Activated naive CD8-positive, alpha-beta T cell treated with anti-CD3 and anti-CD28 coated beads, Interleukin-2, amount 10 ng/mL, durations not matched to agents 7 days and 5 days (primary cell): ENCODE measurements at regions not wholly inside any gene's neighbourhood (a gene's known extent, or its start where the extent isn't known, plus 50 kb on each side); places are given as distances from the start of the nearest gene placed in this dataset.

ENCODE experiments used
- ATAC-seq: fragments of 150-1000 bp; cut with Tn5 transposase; one replicate; pipeline ENCODE4 v1.10.0; 2021; ENCODE audit warnings: low read depth, moderate library complexity
- POLR2A ChIA-PET: fragments of 350-600 bp; sonication (Branson Sonifier 250); formaldehyde crosslinking; loops from one replicate; lab custom pipeline; 2021; ENCODE audit warnings: antibody characterized with exemption; lab: Charles Lee
- DNase-seq: peaks from one replicate; pipeline ENCODE4 v3.0.0; 2021
- H3K27ac Mint-ChIP-seq: one replicate; pipeline ENCODE4 v1.8.0; 2022; ENCODE audit warnings: mild to moderate bottlenecking, mixed read lengths
- H3K27me3 Mint-ChIP-seq: one replicate; pipeline ENCODE4 v1.8.0; 2022; ENCODE audit warnings: mild to moderate bottlenecking, moderate library complexity, mixed read lengths
- H3K36me3 Mint-ChIP-seq: one replicate; pipeline ENCODE4 v1.8.0; 2021; ENCODE audit warnings: mild to moderate bottlenecking, mixed read lengths
- H3K4me1 Mint-ChIP-seq: one replicate; pipeline ENCODE4 v1.8.0; 2021; ENCODE audit warnings: mixed read lengths
- H3K4me3 Mint-ChIP-seq: one replicate; pipeline ENCODE4 v1.8.0; 2022; ENCODE audit warnings: mild to moderate bottlenecking, moderate library complexity, mixed read lengths
- H3K9me3 Mint-ChIP-seq: one replicate; pipeline ENCODE4 v1.8.0; 2021; ENCODE audit warnings: mixed read lengths

DNA sequence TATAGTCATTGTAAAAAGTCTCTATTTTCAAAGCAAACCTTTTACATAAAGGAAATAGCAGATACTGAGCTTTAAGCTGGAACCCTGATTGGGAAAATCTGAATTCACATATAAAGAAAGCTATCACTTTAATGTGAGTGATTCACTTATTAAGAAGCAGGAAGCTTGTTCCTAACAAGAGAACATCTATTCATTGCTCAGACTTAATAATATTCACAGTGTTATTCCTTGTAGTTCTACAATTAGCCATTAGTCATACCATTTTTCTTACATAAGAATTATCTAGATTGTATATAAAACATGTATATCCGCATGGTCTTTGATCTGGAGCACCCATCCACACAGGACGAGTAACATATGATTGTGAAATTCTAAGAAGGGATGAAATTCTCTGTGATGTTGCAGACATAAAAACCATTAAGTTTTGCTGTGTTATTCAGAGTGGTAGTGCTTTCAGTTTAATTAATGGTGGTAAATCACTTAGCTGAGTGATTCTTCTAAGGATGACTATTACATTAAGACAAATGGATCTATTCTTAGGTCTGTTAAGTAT is 71.1 kb upstream of the FOXQ1 start:
- Mint-ChIP-seq H3K4me3 (no peak overlapping the region), H3K27me3 (peaks cover 7% of the 10 kb centered on the region), H3K27ac (no peak overlapping the region), H3K4me1 (no peaks in the 10 kb centered on the region), H3K36me3 (no peaks in the 10 kb centered on the region), H3K9me3 (no peaks in the 10 kb centered on the region)
- POLR2A ChIA-PET: no interaction called here
- ATAC-seq (no peak), DNase-seq (no peak)

DNA sequence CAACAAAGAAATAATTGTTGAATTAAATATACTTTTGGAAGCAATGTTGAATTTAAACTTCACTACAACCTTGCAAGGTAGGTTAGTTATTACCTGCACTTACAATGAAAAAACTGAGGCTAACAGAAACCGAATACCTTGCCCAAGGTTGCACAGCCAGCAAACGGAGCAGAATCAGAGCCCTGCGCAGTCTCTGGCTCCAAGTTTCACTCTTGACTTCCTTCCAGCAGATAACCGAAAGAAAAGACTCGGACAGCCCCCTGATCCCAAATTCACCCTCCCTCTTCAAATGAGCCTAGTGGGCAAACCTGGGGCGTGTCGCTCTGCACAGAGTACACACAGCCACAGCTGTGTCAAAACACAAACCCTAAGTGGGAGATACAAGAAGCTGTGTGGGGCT is 72.1 kb upstream of the FOXQ1 start:
- Mint-ChIP-seq H3K27ac (no peak overlapping the region), H3K27me3 (peaks cover 7% of the 10 kb centered on the region), H3K4me1 (no peaks in the 10 kb centered on the region), H3K9me3 (no peaks in the 10 kb centered on the region), H3K36me3 (no peaks in the 10 kb centered on the region), H3K4me3 (no peak overlapping the region)
- ATAC-seq (no peak), DNase-seq (no peak)
- POLR2A ChIA-PET: no interaction called here

DNA sequence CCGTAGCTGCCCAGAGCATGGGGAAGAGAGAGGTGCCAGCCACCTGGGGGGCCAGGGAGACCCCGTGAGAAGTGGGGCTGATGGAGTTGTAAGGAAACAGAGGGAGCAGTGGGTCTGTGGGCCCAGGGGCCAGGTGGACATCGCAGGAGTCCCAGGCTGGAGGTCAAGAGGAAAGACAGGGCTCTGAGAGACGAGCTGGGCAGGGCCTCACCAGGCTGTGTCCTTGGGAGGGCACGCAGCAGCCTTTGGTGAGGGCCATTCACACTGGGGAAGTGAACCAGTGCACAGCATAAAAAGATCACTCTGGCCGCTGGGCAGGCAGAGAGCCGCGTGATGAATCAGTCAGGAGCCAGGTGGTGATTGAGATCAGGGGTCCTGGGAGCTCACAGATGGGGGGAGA is 73.9 kb upstream of the FOXQ1 start:
- H3K9me3 Mint-ChIP-seq: no peaks in the 10 kb centered on the region
- H3K36me3 Mint-ChIP-seq: no peaks in the 10 kb centered on the region
- POLR2A ChIA-PET: no interaction called here
- H3K27me3 Mint-ChIP-seq: peaks cover 8% of the 10 kb centered on the region
- ATAC-seq (no peak), DNase-seq (no peak)
- no peak overlapping the region for H3K27ac Mint-ChIP-seq
- no peaks in the 10 kb centered on the region for H3K4me1 Mint-ChIP-seq
- H3K4me3 Mint-ChIP-seq: no peak overlapping the region

DNA sequence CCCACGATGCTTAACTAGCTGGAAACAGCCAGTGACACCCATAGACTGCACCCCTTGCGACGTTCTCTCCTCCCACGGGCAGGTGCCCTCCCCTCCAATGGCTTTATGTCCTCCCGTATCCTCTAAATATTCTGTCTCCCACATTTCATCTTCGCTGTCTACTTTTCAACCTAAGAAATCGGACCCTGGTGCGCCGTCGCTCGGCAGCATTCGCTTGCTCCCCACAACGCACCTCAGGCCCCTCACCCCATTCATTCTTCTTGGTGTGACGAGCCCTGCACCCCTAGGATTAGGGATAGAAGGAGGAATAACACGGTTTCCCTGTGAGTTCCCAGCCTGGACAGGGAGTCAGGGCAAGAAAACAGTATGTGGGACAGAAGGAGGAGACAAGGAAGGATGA is 74.3 kb upstream of the FOXQ1 start:
- no peak for ATAC-seq
- H3K4me1 Mint-ChIP-seq: no peaks in the 10 kb centered on the region
- H3K27ac Mint-ChIP-seq: no peak overlapping the region
- POLR2A ChIA-PET: no interaction called here
- no peaks in the 10 kb centered on the region for H3K9me3 Mint-ChIP-seq
- H3K27me3 Mint-ChIP-seq: peaks cover 8% of the 10 kb centered on the region
- H3K4me3 Mint-ChIP-seq: no peak overlapping the region
- H3K36me3 Mint-ChIP-seq: no peaks in the 10 kb centered on the region
- DNase-seq: no peak

DNA sequence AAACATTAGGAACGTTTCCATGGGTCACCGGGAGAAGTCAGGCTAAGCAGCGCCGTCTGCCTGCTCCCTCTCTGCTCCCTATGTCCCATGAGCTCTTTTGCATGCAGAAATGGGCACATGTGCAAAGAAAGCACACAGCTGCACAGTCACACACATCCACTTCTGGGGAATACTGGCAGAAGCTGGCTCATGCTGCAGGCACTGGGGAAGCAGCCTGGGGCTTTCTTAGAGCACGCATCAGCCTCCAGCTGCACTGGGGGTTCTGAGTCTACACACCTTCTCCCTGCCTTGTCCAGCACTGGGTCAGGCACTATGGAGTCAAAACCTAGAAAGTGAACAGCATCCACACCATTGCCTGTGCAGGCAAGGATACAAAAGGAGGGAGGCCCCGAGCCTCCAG is 76.1 kb upstream of the FOXQ1 start:
- no peaks in the 10 kb centered on the region for H3K36me3 Mint-ChIP-seq
- no peaks in the 10 kb centered on the region for H3K4me1 Mint-ChIP-seq
- peaks cover 9% of the 10 kb centered on the region for H3K27me3 Mint-ChIP-seq
- H3K9me3 Mint-ChIP-seq: no peaks in the 10 kb centered on the region
- DNase-seq (no peak), ATAC-seq (no peak)
- no peak overlapping the region for H3K4me3 Mint-ChIP-seq
- no peak overlapping the region for H3K27ac Mint-ChIP-seq
- POLR2A ChIA-PET: no interaction called here

DNA sequence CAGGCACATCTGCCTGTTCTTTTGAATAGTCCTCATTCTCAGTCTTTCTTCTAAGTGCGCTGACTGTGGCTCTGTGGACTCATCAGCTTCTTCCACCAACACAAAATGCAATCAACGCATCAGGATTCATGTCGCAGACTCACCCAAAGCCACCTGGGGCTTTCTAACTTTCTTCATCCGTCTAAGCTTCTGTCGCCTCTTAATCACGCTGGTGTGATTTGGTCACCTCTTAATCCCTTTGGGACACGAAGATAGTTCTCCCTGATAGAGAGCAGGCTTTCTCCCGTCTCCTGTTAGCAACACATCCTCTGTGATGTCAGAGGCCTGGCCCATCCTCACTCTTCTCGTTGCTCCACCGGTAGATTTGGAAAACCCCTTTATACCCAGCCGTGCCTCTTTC is 78.0 kb upstream of the FOXQ1 start:
- Mint-ChIP-seq H3K36me3 (no peaks in the 10 kb centered on the region), H3K4me1 (no peaks in the 10 kb centered on the region), H3K9me3 (no peaks in the 10 kb centered on the region), H3K27ac (no peak overlapping the region), H3K4me3 (no peak overlapping the region), H3K27me3 (peaks cover 10% of the 10 kb centered on the region)
- POLR2A ChIA-PET: no interaction called here
- DNase-seq: no peak
- ATAC-seq: no peak

DNA sequence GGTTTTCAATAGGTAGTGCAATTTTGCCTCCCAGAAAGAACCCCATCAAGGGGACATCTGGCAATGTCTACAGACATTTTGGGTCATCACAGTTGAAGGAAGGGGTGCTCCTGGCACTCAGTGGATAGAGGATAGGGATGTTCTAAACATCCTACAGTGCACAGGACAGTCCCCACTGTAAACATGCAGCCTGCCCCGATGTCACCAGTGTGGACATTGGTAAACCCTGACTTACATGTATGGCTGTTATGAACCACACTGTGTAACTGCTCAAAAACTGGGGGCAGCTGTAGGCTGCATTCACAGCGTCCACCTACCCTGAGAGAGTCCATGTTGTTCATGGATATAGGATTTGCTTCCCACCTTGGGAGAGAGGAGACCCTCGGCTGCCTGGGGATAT is 79.3 kb upstream of the FOXQ1 start:
- no peak for DNase-seq
- peaks cover 8% of the 10 kb centered on the region for H3K27me3 Mint-ChIP-seq
- no peaks in the 10 kb centered on the region for H3K9me3 Mint-ChIP-seq
- POLR2A ChIA-PET: no interaction called here
- H3K4me1 Mint-ChIP-seq: no peaks in the 10 kb centered on the region
- no peaks in the 10 kb centered on the region for H3K36me3 Mint-ChIP-seq
- H3K4me3 Mint-ChIP-seq: no peak overlapping the region
- no peak for ATAC-seq
- H3K27ac Mint-ChIP-seq: no peak overlapping the region

DNA sequence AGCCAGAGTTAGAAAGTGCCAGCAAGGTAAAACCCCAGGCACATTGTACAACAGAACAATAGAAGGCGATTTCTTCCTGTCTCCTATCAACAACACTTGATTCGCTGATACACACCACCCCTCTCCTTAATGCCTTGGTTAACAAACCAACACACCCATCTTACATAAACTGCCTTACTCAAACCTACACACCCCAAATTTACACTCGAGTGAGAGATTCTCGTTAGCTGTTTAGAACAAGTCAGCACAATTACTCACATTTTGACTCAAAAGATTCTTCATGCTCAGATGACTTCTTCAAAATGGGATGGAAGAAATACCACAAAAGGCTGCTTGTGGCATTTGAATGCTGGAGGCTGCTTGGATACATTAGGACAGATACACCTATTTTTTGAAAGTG is 80.0 kb upstream of the FOXQ1 start:
- Mint-ChIP-seq H3K4me3 (no peak overlapping the region), H3K9me3 (no peaks in the 10 kb centered on the region), H3K27me3 (peaks cover 7% of the 10 kb centered on the region), H3K27ac (no peak overlapping the region), H3K4me1 (no peaks in the 10 kb centered on the region), H3K36me3 (no peaks in the 10 kb centered on the region)
- ATAC-seq: no peak
- POLR2A ChIA-PET: no interaction called here
- DNase-seq: no peak

DNA sequence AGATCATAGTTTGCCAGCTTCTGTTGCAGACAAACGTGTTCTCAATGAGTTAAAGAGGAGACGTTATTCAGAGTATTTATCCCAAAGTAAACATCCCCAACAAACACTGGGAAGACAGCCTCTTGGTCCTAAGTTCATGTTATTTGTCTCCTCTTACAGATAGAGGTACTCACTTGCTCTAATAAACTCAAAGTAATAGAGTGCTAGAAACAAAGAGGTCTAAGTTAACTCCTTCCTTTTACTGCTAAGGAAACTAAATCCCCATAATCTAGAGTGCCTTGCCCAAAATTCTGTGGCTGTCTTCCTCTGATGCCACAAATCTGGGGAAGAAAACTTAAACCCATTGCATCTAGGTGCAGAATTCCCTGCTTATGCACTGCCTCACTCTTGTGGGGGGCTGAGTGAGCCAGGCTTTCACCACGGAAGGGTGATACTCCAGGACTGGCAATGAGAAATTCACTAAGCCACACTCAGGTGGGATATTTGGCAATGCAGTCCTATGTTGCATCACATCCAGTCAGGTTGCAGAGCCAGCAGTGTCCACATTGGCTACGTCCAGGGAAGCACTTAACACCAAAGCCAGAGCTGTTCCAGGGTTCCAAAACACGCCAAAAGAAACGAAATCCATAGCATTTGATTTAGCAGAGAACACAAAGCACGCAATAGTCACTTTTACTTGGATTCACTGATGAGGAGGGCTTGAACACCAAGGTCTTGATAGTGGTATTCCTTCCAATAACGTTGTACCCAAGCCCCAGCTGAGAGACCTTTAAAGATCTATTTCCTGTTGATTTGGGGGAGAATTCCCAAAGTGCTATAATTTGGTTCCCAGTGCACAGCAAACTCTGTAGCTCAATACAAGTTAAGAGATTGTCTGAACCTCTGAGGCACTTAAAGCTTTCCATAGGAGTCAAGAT is 81.0 kb upstream of the FOXQ1 start:
- no peak overlapping the region for H3K4me3 Mint-ChIP-seq
- DNase-seq (no peak), ATAC-seq (no peak)
- no peaks in the 10 kb centered on the region for H3K36me3 Mint-ChIP-seq
- H3K27ac Mint-ChIP-seq: no peak overlapping the region
- no peaks in the 10 kb centered on the region for H3K4me1 Mint-ChIP-seq
- no peaks in the 10 kb centered on the region for H3K9me3 Mint-ChIP-seq
- peaks cover 7% of the 10 kb centered on the region for H3K27me3 Mint-ChIP-seq
- POLR2A ChIA-PET: no interaction called here

DNA sequence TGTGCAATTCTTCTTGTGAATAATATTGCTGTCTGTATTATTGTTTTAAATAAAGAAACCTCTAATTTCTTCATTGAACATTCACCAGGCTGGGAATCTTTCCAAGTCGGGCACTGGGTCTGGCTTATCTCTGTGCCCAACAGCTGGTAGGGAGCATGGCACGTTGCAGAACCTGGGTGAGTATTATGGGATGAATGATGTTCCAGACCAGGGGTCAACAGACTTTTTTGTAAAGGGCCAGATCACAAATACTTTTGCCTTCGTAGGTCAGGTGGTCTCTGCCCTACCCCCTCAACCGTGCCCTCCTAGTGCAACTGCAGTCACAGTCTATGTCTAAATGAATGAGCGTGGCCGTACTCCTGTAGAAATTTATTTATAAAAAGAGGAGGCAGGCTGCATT is 81.6 kb upstream of the FOXQ1 start:
- Mint-ChIP-seq H3K27me3 (peaks cover 7% of the 10 kb centered on the region), H3K4me3 (no peak overlapping the region), H3K36me3 (no peaks in the 10 kb centered on the region), H3K27ac (no peak overlapping the region), H3K9me3 (no peaks in the 10 kb centered on the region), H3K4me1 (no peaks in the 10 kb centered on the region)
- POLR2A ChIA-PET: no interaction called here
- DNase-seq: no peak
- no peak for ATAC-seq

DNA sequence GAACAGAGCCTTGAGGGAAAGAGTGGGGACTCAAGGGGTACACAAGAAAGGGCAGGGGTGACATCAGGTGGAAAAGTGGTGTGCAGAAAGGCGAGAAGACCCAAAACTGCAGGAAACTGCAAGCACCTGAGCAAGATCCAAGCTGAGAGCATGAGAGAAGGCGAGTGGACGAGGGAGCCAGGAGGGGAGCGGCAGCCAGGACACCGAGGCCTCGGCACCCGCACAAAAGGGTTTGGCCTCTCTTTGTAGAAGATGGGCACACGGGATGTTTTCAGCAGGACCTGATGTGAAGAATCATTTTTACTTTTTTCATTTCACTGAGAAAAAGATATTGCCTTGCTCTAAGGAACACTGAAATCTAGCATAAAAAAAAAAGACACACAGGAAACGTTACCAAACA is 82.1 kb upstream of the FOXQ1 start:
- Mint-ChIP-seq H3K27ac (no peak overlapping the region), H3K27me3 (peaks cover 7% of the 10 kb centered on the region)
- ATAC-seq: no peak

DNA sequence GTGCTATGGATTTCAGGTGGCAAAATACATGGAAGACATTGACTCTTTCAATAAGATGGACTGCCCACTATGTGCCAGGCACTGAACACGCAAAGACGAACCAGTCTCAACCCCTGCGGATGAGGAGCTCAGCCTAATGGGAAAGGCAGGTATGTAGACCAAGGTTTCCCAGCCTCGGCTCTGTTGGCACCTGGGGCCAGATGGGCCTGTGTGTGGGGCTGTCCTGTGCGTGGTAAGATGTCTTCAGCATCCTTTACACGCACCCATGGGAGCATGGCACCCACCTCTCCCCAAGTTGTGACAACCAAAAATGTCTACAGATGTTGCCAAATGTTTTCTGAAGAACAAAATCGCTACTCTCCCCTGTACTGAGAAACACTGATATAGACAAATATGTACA is 82.6 kb upstream of the FOXQ1 start:
- no peak overlapping the region for H3K4me3 Mint-ChIP-seq
- ATAC-seq: no peak
- peaks cover 5% of the 10 kb centered on the region for H3K27me3 Mint-ChIP-seq
- DNase-seq: no peak
- H3K4me1 Mint-ChIP-seq: no peaks in the 10 kb centered on the region
- no peaks in the 10 kb centered on the region for H3K9me3 Mint-ChIP-seq
- POLR2A ChIA-PET: no interaction called here
- no peaks in the 10 kb centered on the region for H3K36me3 Mint-ChIP-seq
- H3K27ac Mint-ChIP-seq: no peak overlapping the region

More for the DNA sequence above, 82.1 kb upstream of the FOXQ1 start:
- POLR2A ChIA-PET: no interaction called here
- no peak for DNase-seq
- no peaks in the 10 kb centered on the region for H3K36me3 Mint-ChIP-seq
- no peak overlapping the region for H3K4me3 Mint-ChIP-seq
- H3K4me1 Mint-ChIP-seq: no peaks in the 10 kb centered on the region
- no peaks in the 10 kb centered on the region for H3K9me3 Mint-ChIP-seq

DNA sequence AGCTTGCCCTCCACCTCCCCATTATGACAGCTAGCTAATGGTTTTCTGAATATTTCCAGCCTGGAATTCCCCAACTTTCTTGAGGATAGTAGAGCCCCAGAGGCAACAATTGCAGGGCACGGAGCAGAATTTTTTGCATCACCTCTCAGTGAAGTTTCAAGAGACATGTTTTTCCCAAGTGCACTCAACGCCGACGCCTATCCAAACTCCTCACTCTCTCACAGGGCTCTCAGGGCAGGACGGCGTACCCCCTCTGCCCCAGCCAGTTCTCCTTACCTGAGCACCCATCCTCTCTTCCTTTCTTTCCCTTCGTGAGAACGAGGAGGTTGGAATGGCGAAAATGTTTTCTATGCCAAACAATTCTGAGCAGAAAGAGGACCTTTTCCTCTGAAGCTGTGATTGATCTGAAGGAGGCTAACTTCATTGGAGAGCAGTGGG is 83.1 kb upstream of the FOXQ1 start:
- peaks cover 5% of the 10 kb centered on the region for H3K27me3 Mint-ChIP-seq
- H3K36me3 Mint-ChIP-seq: no peaks in the 10 kb centered on the region
- no peak for ATAC-seq
- H3K9me3 Mint-ChIP-seq: no peaks in the 10 kb centered on the region
- H3K4me3 Mint-ChIP-seq: no peak overlapping the region
- H3K27ac Mint-ChIP-seq: no peak overlapping the region
- DNase-seq: no peak
- POLR2A ChIA-PET: no interaction called here
- no peaks in the 10 kb centered on the region for H3K4me1 Mint-ChIP-seq
